Glutamatergic neuron (in vitro differentiated cells): ENCODE measurements at regions not wholly inside any gene's neighbourhood (a gene's known extent, or its start where the extent isn't known, plus 50 kb on each side); places are given as distances from the start of the nearest gene placed in this dataset.
"Not testable (repeated sequence)": the region's sequence is repeated elsewhere in the genome, so short reads cannot be mapped to it uniquely, and the experiment has no call there.

Source experiments
- DNase-seq: peaks from one replicate; pipeline ENCODE4 v3.0.0; 2022
- H3K27ac Mint-ChIP-seq: one replicate; pipeline ENCODE4 v1.8.0; 2020; ENCODE audit warnings: mild to moderate bottlenecking, mixed read lengths, inconsistent platforms; ENCODE audit not compliant: unreplicated experiment
- H3K27me3 Mint-ChIP-seq: one replicate; pipeline ENCODE4 v1.8.0; 2020; ENCODE audit warnings: mild to moderate bottlenecking, moderate library complexity, mixed read lengths, inconsistent platforms; ENCODE audit not compliant: unreplicated experiment
- H3K36me3 Mint-ChIP-seq: one replicate; pipeline ENCODE4 v1.8.0; 2020; ENCODE audit warnings: mild to moderate bottlenecking, mixed read lengths, inconsistent platforms; ENCODE audit not compliant: unreplicated experiment
- H3K4me1 Mint-ChIP-seq: one replicate; pipeline ENCODE4 v1.8.0; 2020; ENCODE audit warnings: mild to moderate bottlenecking, low read depth, mixed read lengths, inconsistent platforms; ENCODE audit not compliant: unreplicated experiment
- H3K4me3 Mint-ChIP-seq: one replicate; pipeline ENCODE4 v1.8.0; 2020; ENCODE audit warnings: mild to moderate bottlenecking, mixed read lengths, inconsistent platforms; ENCODE audit not compliant: unreplicated experiment
- H3K9me3 Mint-ChIP-seq: one replicate; pipeline ENCODE4 v1.8.0; 2020; ENCODE audit warnings: mild to moderate bottlenecking, moderate library complexity, mixed read lengths, inconsistent platforms; ENCODE audit not compliant: unreplicated experiment
- CTCF ChIP-seq: fragments of 200-600 bp; sonication (generic); IDR thresholded peaks from one replicate; pipeline ENCODE4 v1.5.0; 2021; ENCODE audit not compliant: partially characterized antibody, unreplicated experiment

- no peaks in the 10 kb centered on the region for H3K27me3 Mint-ChIP-seq
- DNase-seq = no peak
- H3K36me3 Mint-ChIP-seq = peaks cover 7% of the 10 kb centered on the region
- no peak overlapping the region for H3K4me3 Mint-ChIP-seq
- H3K9me3 Mint-ChIP-seq = peaks cover 4% of the 10 kb centered on the region
- H3K27ac Mint-ChIP-seq = no peak overlapping the region
- no peaks in the 10 kb centered on the region for H3K4me1 Mint-ChIP-seq
- no peak for TF ChIP-seq CTCF
Observed at GRCh38 chr5:97575322-97575721, 392.3 kb upstream of the RIOK2 start.

GRCh38 chr5:97576956-97577355 is 393.9 kb upstream of the RIOK2 start:
- H3K9me3 Mint-ChIP-seq = no peaks in the 10 kb centered on the region
- no peak for DNase-seq
- H3K4me1 Mint-ChIP-seq = no peaks in the 10 kb centered on the region
- no peaks in the 10 kb centered on the region for H3K36me3 Mint-ChIP-seq
- TF ChIP-seq CTCF = no peak
- H3K27me3 Mint-ChIP-seq = no peaks in the 10 kb centered on the region
- no peak overlapping the region for H3K4me3 Mint-ChIP-seq
- H3K27ac Mint-ChIP-seq = no peak overlapping the region

- not testable (repeated sequence) for H3K27ac Mint-ChIP-seq, H3K36me3 Mint-ChIP-seq, H3K9me3 Mint-ChIP-seq, H3K4me3 Mint-ChIP-seq, H3K27me3 Mint-ChIP-seq, H3K4me1 Mint-ChIP-seq, DNase-seq
Observed at GRCh38 chr5:97579977-97580376, 396.9 kb upstream of the RIOK2 start.

GRCh38 chr5:97580746-97581145 is 397.7 kb upstream of the RIOK2 start:
- no peaks in the 10 kb centered on the region for H3K9me3 Mint-ChIP-seq
- no peak for TF ChIP-seq CTCF
- no peak overlapping the region for H3K27ac Mint-ChIP-seq
- no peaks in the 10 kb centered on the region for H3K4me1 Mint-ChIP-seq
- no peak for DNase-seq
- H3K27me3 Mint-ChIP-seq = no peaks in the 10 kb centered on the region
- no peaks in the 10 kb centered on the region for H3K36me3 Mint-ChIP-seq
- no peak overlapping the region for H3K4me3 Mint-ChIP-seq

GRCh38 chr5:97591781-97592180 is 408.7 kb upstream of the RIOK2 start:
- no peak for TF ChIP-seq CTCF

GRCh38 chr5:97600486-97600885 is 417.4 kb upstream of the RIOK2 start:
- H3K27me3 Mint-ChIP-seq = peaks cover 2% of the 10 kb centered on the region
- peaks cover 3% of the 10 kb centered on the region for H3K9me3 Mint-ChIP-seq
- H3K4me1 Mint-ChIP-seq = no peaks in the 10 kb centered on the region
- no peak overlapping the region for H3K27ac Mint-ChIP-seq
- H3K4me3 Mint-ChIP-seq = no peak overlapping the region
- DNase-seq = no peak
- TF ChIP-seq CTCF = no peak
- H3K36me3 Mint-ChIP-seq = peaks cover 7% of the 10 kb centered on the region

More at GRCh38 chr5:97591781-97592180, 408.7 kb upstream of the RIOK2 start:
- Mint-ChIP-seq H3K4me3 (no peak overlapping the region), H3K4me1 (no peaks in the 10 kb centered on the region), H3K36me3 (no peaks in the 10 kb centered on the region), H3K27ac (no peak overlapping the region), H3K27me3 (peaks cover 2% of the 10 kb centered on the region), H3K9me3 (no peaks in the 10 kb centered on the region)
- no peak for DNase-seq
